ENCODE measurements at regions not wholly inside any gene's neighbourhood (a gene's known extent, or its start where the extent isn't known, plus 50 kb on each side); places are given as distances from the start of the nearest gene placed in this dataset.

- no peak for DNase-seq (ENCODE audit: low spot score)
These were observed 957.1 kb upstream of the RBFOX1 start for GRCh38 chr16:6375465-6376075.

DNA sequence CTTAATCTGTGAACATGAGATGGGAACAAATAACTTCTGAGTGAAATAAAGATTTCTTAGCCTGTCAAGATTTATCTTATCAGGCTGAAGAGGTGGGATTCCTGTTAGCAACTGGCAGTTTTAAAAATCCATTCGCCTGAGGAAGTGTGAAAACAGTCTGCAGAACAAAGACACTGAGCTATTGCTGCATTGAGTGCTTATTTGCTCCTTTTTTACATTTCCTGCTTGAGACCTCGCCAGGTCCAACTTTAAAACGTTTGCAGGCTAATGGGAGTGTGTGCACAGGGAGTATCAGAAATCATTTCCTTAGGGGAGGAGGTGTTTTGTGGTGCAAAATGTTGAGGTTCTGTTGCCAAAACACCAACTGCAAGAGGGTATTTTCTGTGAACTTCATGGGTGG is 957.8 kb upstream of the RBFOX1 start:
- DNase-seq (ENCODE audit: low spot score): no peak

GRCh38 chr16:6364846-6365245 is 967.8 kb upstream of the RBFOX1 start:
- no peak for DNase-seq (ENCODE audit: low spot score)

DNA sequence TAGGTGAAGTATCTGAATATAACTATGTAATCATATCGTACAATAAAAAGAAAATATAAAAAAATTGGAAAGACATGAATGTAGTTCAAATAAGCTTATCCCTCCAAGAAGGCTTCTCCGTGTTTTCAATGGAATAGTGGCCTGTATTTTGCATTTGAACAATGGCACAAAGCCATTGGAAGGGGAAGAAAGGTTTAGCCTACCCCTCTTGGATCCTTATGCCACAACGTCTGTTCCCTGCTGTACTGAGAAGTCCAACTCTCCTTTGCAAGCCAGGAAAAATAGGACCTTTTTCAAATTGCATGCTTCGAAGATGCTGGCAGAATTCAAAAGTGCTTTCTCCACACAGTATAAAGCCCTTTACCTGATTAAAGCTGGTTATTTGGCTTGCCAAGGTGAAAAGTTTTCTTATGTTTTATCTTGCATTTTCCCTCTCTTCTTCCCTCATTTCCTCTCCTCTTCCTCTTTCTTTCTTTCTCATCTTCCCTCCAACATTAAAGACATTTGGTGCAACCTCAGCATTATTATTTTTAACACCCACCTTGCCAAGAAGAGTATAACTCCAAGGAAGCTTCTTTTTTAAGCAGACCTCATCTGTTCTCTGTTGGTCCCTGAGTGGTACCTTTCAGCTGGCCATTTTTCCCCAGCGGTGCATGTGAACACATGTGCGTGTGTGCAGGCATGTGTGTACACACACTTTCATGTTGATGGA is 968.6 kb upstream of the RBFOX1 start:
- no peak for DNase-seq (ENCODE audit: low spot score)

- DNase-seq (ENCODE audit: low spot score): no peak
These were observed 969.2 kb upstream of the RBFOX1 start for GRCh38 chr16:6363396-6363795.

GRCh38 chr16:6362321-6362720 is 970.3 kb upstream of the RBFOX1 start:
- no peak for DNase-seq (ENCODE audit: low spot score)

DNA sequence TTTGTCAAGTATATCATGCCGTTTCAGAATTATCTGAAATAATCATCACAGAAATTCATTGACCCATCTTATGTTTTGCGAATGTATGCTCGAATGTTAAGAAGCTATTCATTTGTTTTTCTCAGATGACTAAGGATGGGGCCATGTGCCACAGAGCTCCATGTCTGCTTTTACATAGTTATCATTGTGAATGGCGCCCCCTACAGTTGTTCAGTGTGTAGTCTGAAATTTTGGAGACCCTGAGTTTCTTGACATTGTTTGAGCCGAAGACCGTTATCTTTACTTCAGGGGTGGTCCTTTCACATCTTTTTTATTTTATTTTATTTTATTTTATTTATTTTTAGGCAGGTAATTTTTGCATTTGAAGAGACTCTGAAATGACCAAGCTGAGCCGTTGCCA is 972.0 kb upstream of the RBFOX1 start:
- DNase-seq (ENCODE audit: low spot score): no peak

DNA sequence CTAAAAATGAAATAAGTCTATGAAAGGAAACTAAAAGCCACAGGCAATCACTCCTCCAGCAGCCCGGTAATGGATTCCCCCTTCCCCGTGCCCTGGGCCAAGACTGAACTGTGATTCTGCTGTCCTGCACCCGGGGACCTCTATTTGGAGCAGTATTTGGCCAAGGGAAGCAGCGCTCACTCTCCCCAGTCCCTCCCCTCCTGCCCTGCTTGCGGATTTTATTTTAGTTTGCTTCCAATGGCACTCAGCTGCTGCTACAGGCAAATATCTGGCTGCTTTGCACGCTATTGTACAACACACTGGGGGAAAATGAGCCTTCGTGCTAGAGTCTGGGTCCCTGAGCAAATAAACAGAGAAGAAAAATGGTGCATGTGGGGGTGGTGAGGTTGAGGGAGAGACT is 975.7 kb upstream of the RBFOX1 start:
- no peak for DNase-seq (ENCODE audit: low spot score)

DNA sequence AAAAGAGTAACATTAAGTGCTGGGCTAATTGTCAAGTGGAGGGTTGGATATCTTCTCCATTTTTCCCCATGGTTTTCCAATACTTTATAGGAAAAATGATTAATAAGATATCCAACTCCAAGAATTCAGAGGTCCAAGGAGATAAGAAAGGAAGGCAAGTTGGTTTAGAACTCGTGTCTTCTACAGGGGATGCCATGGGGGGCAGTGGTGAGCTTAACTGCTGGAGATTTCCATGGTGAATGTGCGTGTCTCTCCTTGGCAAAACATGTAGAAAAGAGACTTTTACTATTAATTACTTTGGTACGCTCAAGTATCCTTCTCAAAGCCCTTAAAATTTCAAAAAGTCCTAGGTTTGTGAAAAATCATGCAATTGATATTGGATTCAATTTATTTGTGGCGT is 982.9 kb upstream of the RBFOX1 start:
- no peak for DNase-seq (ENCODE audit: low spot score)

GRCh38 chr16:6345090-6345489 is 987.6 kb upstream of the RBFOX1 start:
- no peak for DNase-seq (ENCODE audit: low spot score)

- DNase-seq (ENCODE audit: low spot score): no peak
These were observed 989.5 kb upstream of the RBFOX1 start for GRCh38 chr16:6343157-6343556.

DNA sequence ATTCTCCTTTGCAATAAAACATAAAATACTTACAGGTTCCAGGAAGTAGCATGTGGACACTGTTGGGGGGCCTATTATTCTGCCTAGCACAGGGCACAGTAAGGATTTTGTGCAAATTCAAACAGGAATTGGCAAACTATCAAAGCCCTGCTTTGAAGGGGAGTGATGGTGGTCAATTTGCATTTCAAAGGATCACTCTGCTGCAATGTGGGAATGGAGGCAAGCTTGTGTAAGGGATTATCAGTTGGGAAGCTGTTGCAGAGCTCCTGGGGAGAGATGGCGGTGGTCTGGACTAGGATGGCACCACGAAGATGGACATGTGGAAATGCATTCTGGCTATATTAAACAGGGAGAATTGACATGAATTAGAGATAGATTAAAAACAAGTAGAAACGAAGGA is 990.7 kb upstream of the RBFOX1 start:
- no peak for DNase-seq (ENCODE audit: low spot score)

- DNase-seq (ENCODE audit: low spot score): peak; percentile 42
These were observed 997.6 kb upstream of the RBFOX1 start for GRCh38 chr16:6335072-6335471.

- DNase-seq (ENCODE audit: low spot score): no peak
These were observed 1000.9 kb upstream of the RBFOX1 start for GRCh38 chr16:6331770-6332169.

- DNase-seq (ENCODE audit: low spot score): no peak
These were observed 1014.7 kb upstream of the RBFOX1 start for GRCh38 chr16:6317934-6318333.

DNA sequence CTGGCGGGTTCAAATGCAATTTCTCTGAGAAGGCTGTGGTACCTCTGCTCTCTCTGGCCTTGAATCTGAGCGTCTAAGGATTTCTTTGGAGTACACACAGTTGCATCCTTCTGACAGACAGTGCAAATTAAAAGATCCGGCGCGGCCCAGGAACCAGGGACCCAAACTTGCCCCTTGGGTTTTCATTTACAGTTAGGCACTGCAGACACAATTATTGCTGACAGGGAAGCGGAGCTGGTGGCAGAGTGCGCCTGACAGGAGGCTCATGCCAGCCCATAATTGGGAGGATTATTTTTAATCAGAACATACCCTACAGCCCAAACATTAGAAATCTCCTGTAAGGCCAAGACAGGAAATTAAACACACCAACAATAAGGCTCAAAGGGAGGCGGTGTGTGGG is 1023.4 kb upstream of the RBFOX1 start:
- DNase-seq (ENCODE audit: low spot score): no peak

DNA sequence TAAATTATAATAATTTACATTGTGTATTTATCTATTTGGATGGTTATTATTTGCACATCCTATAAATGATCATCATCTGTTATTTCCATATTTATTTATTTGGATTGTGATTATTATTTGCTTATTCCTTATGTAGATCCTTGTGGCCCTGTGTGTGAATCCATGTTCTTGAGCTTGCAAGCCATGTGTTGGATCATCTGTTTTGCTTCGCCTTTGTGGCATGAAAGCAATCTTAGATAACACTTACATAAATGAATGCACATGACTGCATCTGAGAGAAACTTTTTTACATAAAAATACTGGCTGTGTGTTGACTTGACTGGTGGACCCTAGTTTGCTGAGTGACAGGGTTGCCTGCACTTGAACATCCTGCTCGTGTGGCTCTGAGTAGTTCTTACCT is 1024.5 kb upstream of the RBFOX1 start:
- no peak for DNase-seq (ENCODE audit: low spot score)

GRCh38 chr16:6300523-6300922 is 1032.1 kb upstream of the RBFOX1 start:
- DNase-seq (ENCODE audit: low spot score): no peak

DNA sequence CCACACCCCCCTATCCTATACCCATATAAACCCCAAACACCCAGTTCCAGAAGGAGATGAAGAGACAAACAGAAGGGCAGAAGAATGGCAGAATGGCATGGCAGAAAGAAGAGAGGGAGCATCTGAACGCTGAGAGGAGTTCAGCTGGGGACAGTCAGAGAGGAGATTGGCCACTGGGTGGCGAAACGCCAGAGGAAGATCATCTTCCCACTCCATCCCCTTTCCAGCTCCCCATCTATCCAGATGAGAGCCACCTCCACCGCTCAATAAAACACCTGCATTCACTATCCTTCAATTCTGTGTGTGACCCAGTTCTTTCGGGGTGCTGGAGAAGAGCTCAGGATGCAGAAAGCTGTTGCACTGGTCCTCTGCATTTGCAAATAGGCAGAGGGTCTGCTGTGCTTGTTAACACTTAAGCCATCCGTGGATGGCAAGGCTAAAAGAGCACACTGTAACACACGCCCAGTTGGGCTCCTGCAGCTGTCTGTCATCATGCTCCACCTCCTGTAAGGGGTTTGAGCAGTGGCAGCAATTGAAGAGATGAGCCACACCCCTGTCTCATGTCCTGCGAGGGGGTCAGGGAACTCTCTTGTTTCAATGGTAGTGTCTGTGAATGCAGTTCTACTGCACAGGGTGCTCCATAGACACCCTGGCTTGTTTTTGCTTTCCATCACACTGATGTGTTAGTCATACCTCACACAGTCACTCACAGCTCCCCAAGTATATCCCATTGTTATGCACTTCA is 1034.8 kb upstream of the RBFOX1 start:
- DNase-seq (ENCODE audit: low spot score): no peak

- DNase-seq (ENCODE audit: low spot score): no peak
These were observed 1046.5 kb upstream of the RBFOX1 start for GRCh38 chr16:6286176-6286575.

DNA sequence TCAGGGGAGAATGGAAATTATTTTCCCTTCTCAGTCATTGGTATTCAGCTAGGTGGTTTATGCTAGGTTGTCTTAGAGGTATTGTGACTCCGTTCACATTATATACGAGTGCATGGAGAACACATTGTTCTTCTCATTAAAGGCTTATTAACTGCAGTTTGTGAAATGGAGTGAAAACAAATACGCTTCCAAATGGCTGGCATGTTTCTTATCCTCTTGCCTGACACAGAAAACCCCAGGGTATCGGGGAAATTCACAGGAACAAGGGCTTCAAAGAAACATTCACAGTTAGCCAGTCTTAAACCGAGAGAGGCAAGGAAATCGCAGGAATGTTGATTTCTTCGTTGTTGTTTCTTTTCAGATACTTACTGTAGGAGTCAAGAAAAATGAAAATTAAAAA is 1047.9 kb upstream of the RBFOX1 start:
- DNase-seq (ENCODE audit: low spot score): no peak

DNA sequence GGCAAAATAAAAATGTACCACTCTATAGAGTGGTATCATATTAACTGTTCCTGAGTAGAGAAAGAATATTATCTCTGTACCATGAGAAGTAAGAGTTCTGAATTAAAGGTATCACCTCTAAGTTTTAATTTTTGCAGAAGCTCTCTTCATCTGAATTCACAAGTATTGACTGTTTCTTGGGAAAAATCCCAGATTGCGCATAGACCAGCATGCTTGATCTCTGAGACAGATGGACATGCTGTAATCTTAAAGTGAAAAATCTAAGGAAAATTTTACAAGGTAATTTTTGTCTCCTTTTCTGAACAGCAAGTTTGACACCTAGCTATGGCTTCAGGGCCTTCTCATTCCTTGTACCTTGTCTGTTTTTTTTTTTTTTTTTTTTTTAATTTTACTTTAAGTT is 1050.7 kb upstream of the RBFOX1 start:
- no peak for DNase-seq (ENCODE audit: low spot score)

DNA sequence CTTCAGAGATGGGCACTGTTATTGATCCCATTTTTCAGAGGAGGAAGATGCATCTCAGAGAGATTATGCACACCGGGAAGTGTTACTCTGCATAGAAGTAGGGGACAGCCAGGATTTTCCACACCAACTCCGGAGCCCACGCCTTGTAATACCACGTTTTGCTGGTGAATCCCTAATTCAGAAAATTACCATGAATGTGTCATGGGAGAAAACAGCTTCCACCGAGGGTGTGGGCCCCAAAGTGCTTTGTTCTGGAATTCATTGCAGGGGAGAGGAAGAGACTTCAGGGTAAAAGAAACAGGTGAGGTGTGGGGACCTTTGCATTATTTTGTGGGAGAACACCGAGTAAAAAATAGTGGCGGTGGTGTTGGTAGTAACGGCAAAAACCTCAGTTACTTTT is 1051.4 kb upstream of the RBFOX1 start:
- DNase-seq (ENCODE audit: low spot score): no peak

DNA sequence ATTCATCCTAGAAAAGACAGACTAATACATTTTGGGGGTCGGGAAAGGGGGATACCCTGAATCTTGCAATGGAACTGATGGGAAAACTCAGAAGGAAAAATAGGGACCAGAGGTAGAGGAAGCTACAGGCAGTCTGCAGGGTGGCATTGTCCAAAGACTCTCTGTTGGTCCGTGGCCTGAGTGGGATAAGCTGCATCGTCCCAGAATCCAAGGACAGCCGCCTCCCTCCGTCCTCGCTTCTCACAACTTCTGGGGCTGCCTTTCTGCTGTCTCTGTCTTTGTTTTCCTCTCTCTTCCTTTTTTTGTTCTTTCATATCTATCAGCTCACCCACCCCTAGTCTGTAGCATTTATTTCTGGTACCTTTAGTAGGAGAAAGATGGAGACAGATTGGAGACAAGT is 1052.6 kb upstream of the RBFOX1 start:
- DNase-seq (ENCODE audit: low spot score): no peak
